Astrocyte (in vitro differentiated cells and primary cell): ENCODE measurements at regions not wholly inside any gene's neighbourhood (a gene's known extent, or its start where the extent isn't known, plus 50 kb on each side); places are given as distances from the start of the nearest gene placed in this dataset.
A peak's percentile ranks its signal among the peaks of the same experiment; 100 is the strongest.

Experiments used
- DNase-seq: peaks from one replicate; pipeline ENCODE4 v3.0.0-alpha.2; 2010; ENCODE audit warnings: low read depth
- FAIRE-seq: peaks from 2 replicates; lab custom pipeline; 2011; peaks lifted over from hg19 to GRCh38; lab: Jason Lieb, UNC
- H2AFZ ChIP-seq: 2 replicates; pipeline ENCODE4 v1.6.0; 2012; ENCODE audit warnings: low read depth, low read length, inconsistent platforms
- H3K27ac ChIP-seq: 2 replicates; pipeline ENCODE4 v1.5.1; 2011; ENCODE audit warnings: low read depth, low read length, inconsistent platforms
- H3K27me3 ChIP-seq: 2 replicates; pipeline ENCODE4 v1.6.0; 2011; ENCODE audit warnings: low read length, inconsistent platforms; ENCODE audit not compliant: insufficient read depth
- H3K36me3 ChIP-seq: 2 replicates; pipeline ENCODE4 v1.5.1; 2011; ENCODE audit warnings: low read length, inconsistent platforms; ENCODE audit not compliant: insufficient read depth
- H3K4me1 ChIP-seq: 2 replicates; pipeline ENCODE4 v1.5.1; 2011; ENCODE audit warnings: low read length, inconsistent platforms; ENCODE audit not compliant: insufficient read depth
- H3K4me2 ChIP-seq: 2 replicates; pipeline ENCODE4 v1.6.0; 2012; ENCODE audit warnings: low read length, inconsistent platforms
- H3K4me3 ChIP-seq: 2 replicates; pipeline ENCODE4 v1.5.1; 2011; ENCODE audit warnings: low read depth, mild to moderate bottlenecking, low read length, inconsistent platforms; ENCODE audit not compliant: insufficient read depth
- H3K79me2 ChIP-seq: 2 replicates; pipeline ENCODE4 v1.6.0; 2012; ENCODE audit warnings: mild to moderate bottlenecking, low read length, inconsistent platforms; ENCODE audit not compliant: insufficient read depth
- H3K9ac ChIP-seq: 2 replicates; pipeline ENCODE4 v1.6.0; 2012; ENCODE audit warnings: mild to moderate bottlenecking, low read length, inconsistent platforms
- H3K9me3 ChIP-seq: 2 replicates; pipeline ENCODE4 v1.5.1; 2012; ENCODE audit warnings: low read depth, mild to moderate bottlenecking, low read length, inconsistent platforms; ENCODE audit not compliant: insufficient read depth
- H4K20me1 ChIP-seq: 2 replicates; pipeline ENCODE4 v1.6.0; 2012; ENCODE audit warnings: low read length, inconsistent platforms; ENCODE audit not compliant: insufficient read depth
- H3K27ac Mint-ChIP-seq: one replicate; pipeline ENCODE4 v1.8.0; 2021; ENCODE audit warnings: mild to moderate bottlenecking, mixed read lengths; ENCODE audit not compliant: unreplicated experiment
- H3K27me3 Mint-ChIP-seq: one replicate; pipeline ENCODE4 v1.8.0; 2021; ENCODE audit warnings: low read depth, mixed read lengths; ENCODE audit not compliant: unreplicated experiment
- H3K36me3 Mint-ChIP-seq: one replicate; pipeline ENCODE4 v1.8.0; 2021; ENCODE audit warnings: low read depth, mixed read lengths; ENCODE audit not compliant: unreplicated experiment
- H3K4me1 Mint-ChIP-seq: one replicate; pipeline ENCODE4 v1.8.0; 2021; ENCODE audit warnings: low read depth, mixed read lengths; ENCODE audit not compliant: unreplicated experiment
- H3K4me3 Mint-ChIP-seq: one replicate; pipeline ENCODE4 v1.8.0; 2021; ENCODE audit warnings: mild to moderate bottlenecking, moderate library complexity, mixed read lengths; ENCODE audit not compliant: unreplicated experiment
- H3K9me3 Mint-ChIP-seq: one replicate; pipeline ENCODE4 v1.8.0; 2021; ENCODE audit warnings: mild to moderate bottlenecking, mixed read lengths; ENCODE audit not compliant: unreplicated experiment
- CTCF ChIP-seq: IDR thresholded peaks from 2 replicates; pipeline ENCODE4 v1.5.1; 2011; ENCODE audit warnings: low read depth, mild to moderate bottlenecking, inconsistent platforms, low read length, moderate library complexity; ENCODE audit not compliant: insufficient read depth
- EZH2 ChIP-seq: IDR thresholded peaks from 2 replicates; pipeline ENCODE4 v1.6.1; 2012; ENCODE audit warnings: mild to moderate bottlenecking, low read length, inconsistent platforms; ENCODE audit not compliant: insufficient read depth

- H3K27me3 ChIP-seq = no peaks in the 10 kb centered on the region
- no peaks in the 10 kb centered on the region for H4K20me1 ChIP-seq
- H3K36me3 Mint-ChIP-seq = no peaks in the 10 kb centered on the region
- H3K9ac ChIP-seq = no peak overlapping the region
- H3K4me3 Mint-ChIP-seq = no peak overlapping the region
- no peak overlapping the region for H3K27ac ChIP-seq
- DNase-seq (no peak), FAIRE-seq (no peak)
- H3K4me2 ChIP-seq = no peak overlapping the region
- no peak for TF ChIP-seq CTCF
- H3K79me2 ChIP-seq = no peaks in the 10 kb centered on the region
- H3K4me3 ChIP-seq = no peak overlapping the region
- H3K27me3 Mint-ChIP-seq = no peaks in the 10 kb centered on the region
- peaks cover 3% of the 10 kb centered on the region for H3K9me3 Mint-ChIP-seq
- no peaks in the 10 kb centered on the region for H3K4me1 ChIP-seq
- H3K36me3 ChIP-seq = no peaks in the 10 kb centered on the region
- no peaks in the 10 kb centered on the region for H3K9me3 ChIP-seq
- H2AFZ ChIP-seq = no peak overlapping the region
- H3K27ac Mint-ChIP-seq = no peak overlapping the region
- no peaks in the 10 kb centered on the region for H3K4me1 Mint-ChIP-seq
Measured at GRCh38 chrX:7546551-7547080, 296.4 kb upstream of the VCX start.

GRCh38 chrX:7545564-7545963 is 297.4 kb upstream of the VCX start:
- Histone ChIP-seq H3K9me3 (no peaks in the 10 kb centered on the region), H3K79me2 (no peaks in the 10 kb centered on the region), H3K27me3 (no peaks in the 10 kb centered on the region), H4K20me1 (no peaks in the 10 kb centered on the region), H3K27ac (no peak overlapping the region), H3K4me2 (no peak overlapping the region), H2AFZ (no peak overlapping the region), H3K4me3 (no peak overlapping the region), H3K4me1 (no peaks in the 10 kb centered on the region), H3K9ac (no peak overlapping the region), H3K36me3 (no peaks in the 10 kb centered on the region)
- no peak for TF ChIP-seq CTCF
- no peak for TF ChIP-seq EZH2
- Mint-ChIP-seq H3K27me3 (no peaks in the 10 kb centered on the region), H3K4me3 (no peak overlapping the region), H3K9me3 (peaks cover 3% of the 10 kb centered on the region), H3K4me1 (no peaks in the 10 kb centered on the region), H3K27ac (no peak overlapping the region), H3K36me3 (no peaks in the 10 kb centered on the region)
- FAIRE-seq (peak; percentile 84), DNase-seq (no peak)

GRCh38 chrX:7542587-7543380 is 300.2 kb upstream of the VCX start:
- no peaks in the 10 kb centered on the region for H3K27me3 Mint-ChIP-seq
- H3K4me1 Mint-ChIP-seq = no peaks in the 10 kb centered on the region
- Histone ChIP-seq H4K20me1 (no peaks in the 10 kb centered on the region), H3K9ac (no peak overlapping the region), H3K36me3 (no peaks in the 10 kb centered on the region), H2AFZ (no peak overlapping the region), H3K4me2 (no peak overlapping the region), H3K4me1 (no peaks in the 10 kb centered on the region), H3K27me3 (no peaks in the 10 kb centered on the region), H3K9me3 (no peaks in the 10 kb centered on the region), H3K4me3 (no peak overlapping the region), H3K27ac (no peak overlapping the region), H3K79me2 (no peaks in the 10 kb centered on the region)
- peaks cover 5% of the 10 kb centered on the region for H3K9me3 Mint-ChIP-seq
- TF ChIP-seq EZH2 (no peak), CTCF (no peak)
- H3K27ac Mint-ChIP-seq = no peak overlapping the region
- DNase-seq (no peak), FAIRE-seq (peak; percentile 86)
- no peaks in the 10 kb centered on the region for H3K36me3 Mint-ChIP-seq
- H3K4me3 Mint-ChIP-seq = no peak overlapping the region
